Tibial nerve (tissue), 4 donors: ENCODE measurements at regions not wholly inside any gene's neighbourhood (a gene's known extent, or its start where the extent isn't known, plus 50 kb on each side); places are given as distances from the start of the nearest gene placed in this dataset.
"Not testable (repeated sequence)": the region's sequence is repeated elsewhere in the genome, so short reads cannot be mapped to it uniquely, and the experiment has no call there.

Experiments
- DNase-seq, 2 donors: peaks; one replicate each; pipeline ENCODE4 v3.0.0-alpha.2; 2019; ENCODE audit warnings: low spot score in 2 of 2
- H3K27ac ChIP-seq, 4 donors: fragments of 200-600 bp; sonication (generic) in 3 of 4; one replicate each; pipeline ENCODE4 v1.5.1; 2017 to 2019; ENCODE audit warnings: mild to moderate bottlenecking in 1 of 4
- H3K27me3 ChIP-seq, 2 donors: fragments of 200-600 bp; sonication (generic) in 1 of 2; one replicate each; pipeline versions ENCODE4 v1.5.1 to v1.6.0; 2017 to 2019
- H3K36me3 ChIP-seq, 3 donors: fragments of 200-600 bp; sonication (generic); one replicate each; pipeline ENCODE4 v1.5.1; 2018 to 2019
- H3K4me1 ChIP-seq, 4 donors: fragments of 200-600 bp; sonication (generic) in 3 of 4; one replicate each; pipeline ENCODE4 v1.5.1; 2017 to 2019
- H3K4me3 ChIP-seq, 4 donors: fragments of 200-600 bp; sonication (generic) in 3 of 4; one replicate each; pipeline ENCODE4 v1.5.1; 2017 to 2019; ENCODE audit warnings: mild to moderate bottlenecking in 1 of 4, moderate library complexity in 1 of 4
- H3K9me3 ChIP-seq, 4 donors: fragments of 200-600 bp; sonication (generic) in 3 of 4; one replicate each; pipeline ENCODE4 v1.5.1; 2017 to 2019
- EP300 ChIP-seq, 2 donors: sonication (generic); formaldehyde crosslinking; IDR thresholded peaks; one replicate each; pipeline ENCODE4 v1.6.1; 2017; ENCODE audit warnings: antibody characterized with exemption in 2 of 2, mild to moderate bottlenecking in 1 of 2
- POLR2A ChIP-seq, 2 donors: fragments of 450-650 bp; IDR thresholded peaks; one replicate each; pipeline ENCODE4 v1.6.1; 2017; ENCODE audit warnings: antibody characterized with exemption in 2 of 2, mild to moderate bottlenecking in 2 of 2, moderate library complexity in 2 of 2
- WGBS, 2 donors: methylation state at CpG; one replicate each; pipeline ENCODE4 v1.1.5; 2018; 5-methylcytosine and 5-hydroxymethylcytosine counted together
- TF ChIP-seq, protein P1 (sequence below), 5 experiments: fragments of 200-600 bp in 3 of 5; fragments of 450-650 bp in 2 of 5; sonication (generic) in 3 of 5; IDR thresholded peaks; one replicate each; pipeline ENCODE4 v1.5.1; 2016 to 2019; ENCODE audit warnings: antibody characterized with exemption in 5 of 5, mild to moderate bottlenecking in 3 of 5, moderate library complexity in 2 of 5

DNA sequence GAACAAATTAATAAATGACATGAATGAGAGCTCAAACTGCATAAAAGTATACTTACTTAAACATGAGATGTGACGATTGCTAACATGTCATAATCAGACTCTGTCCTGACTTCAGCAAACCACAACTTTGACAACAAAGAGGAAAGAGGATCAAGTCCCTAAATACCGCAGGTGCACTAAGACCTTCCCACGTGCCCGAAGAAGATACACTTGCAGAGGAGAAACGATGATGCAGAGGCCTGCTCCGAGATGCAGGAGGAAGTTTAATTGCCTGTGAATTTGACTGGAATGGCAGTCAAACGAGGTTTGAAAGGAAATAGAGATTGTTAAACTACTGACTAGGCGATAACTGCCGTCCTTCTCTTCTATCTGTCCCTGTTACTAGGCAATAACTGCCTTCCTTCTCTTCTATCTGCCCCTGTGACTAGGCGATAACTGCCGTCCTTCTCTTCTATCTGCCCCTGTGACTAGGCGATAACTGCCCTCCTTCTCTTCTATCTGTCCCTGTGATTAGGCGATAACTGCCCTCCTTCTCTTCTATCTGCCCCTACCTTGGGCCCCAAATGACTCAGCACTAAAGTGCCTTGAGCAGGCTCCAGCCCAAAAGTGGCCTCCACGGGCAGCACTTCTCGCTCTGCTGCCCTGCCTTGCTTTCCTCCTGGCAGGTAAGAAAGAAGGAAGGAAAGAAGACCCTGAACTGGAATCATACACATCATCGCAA lies 2226.0 kb upstream of the DEFB115 start:
- not testable (repeated sequence) for DNase-seq, H3K27me3 ChIP-seq, H3K27ac ChIP-seq, H3K4me3 ChIP-seq, H3K36me3 ChIP-seq, H3K9me3 ChIP-seq, H3K4me1 ChIP-seq
- WGBS, 2 donors, result 77 to 78% methylated on average over 16 of the region's 16 CpGs

DNA sequence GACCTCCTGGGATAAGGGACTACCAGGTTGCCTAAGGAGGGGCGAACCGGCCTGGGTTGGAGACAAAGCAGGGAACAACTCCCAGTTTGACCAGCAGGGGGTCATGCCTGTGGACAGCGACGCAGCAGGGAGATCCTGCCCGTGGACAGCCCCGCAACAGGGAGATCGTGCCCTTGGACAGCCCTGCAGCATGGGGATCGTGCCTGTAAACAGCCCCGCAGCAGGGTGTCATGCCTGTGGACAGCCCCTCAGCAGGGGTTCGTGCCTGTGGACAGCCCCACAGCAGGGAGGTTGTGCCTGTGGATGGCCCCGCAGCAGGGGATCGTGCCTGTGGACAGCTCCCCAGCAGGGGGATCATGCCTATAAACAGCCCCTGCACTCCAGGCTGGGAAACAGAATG lies 2213.2 kb upstream of the DEFB115 start:
- not testable (repeated sequence) for H3K27ac ChIP-seq, H3K4me3 ChIP-seq, H3K36me3 ChIP-seq, DNase-seq, H3K4me1 ChIP-seq, H3K9me3 ChIP-seq, H3K27me3 ChIP-seq
- WGBS, 2 donors, result 77 to 79% methylated on average over 11 to 12 of the region's 12 CpGs

DNA sequence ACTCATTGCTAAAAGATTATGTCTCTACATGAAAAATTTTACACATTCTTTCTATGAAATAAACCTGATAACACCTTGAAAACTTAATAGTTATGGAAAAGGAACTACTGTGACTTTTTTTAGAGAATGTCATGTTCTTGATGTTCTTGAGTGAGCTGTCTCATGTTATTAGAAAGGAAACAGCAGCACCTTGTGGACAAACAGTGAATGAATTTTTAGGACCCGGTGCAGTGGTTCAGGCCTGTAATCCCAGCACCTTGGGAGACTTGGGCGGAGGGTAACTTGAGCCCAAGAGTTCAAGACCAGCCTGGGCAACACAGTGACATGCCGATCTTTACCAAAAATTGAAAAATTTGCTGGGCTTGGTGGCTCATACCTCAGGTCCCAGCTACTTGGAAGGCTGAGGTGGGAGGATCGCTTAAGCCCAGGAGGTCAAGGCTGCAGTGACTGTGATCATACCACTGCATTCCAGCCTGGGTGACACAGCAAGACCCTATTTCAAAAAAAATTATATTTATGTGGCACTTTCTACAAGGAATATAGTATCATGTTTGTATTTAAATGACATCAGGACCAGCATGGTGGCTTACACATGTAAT lies 2207.4 kb upstream of the DEFB115 start:
- not testable (repeated sequence) for H3K27ac ChIP-seq, H3K36me3 ChIP-seq, H3K4me1 ChIP-seq, H3K9me3 ChIP-seq, H3K4me3 ChIP-seq, H3K27me3 ChIP-seq, DNase-seq
- WGBS, 2 donors, result 68 to 71% methylated on average over 4 of the region's 4 CpGs

DNA sequence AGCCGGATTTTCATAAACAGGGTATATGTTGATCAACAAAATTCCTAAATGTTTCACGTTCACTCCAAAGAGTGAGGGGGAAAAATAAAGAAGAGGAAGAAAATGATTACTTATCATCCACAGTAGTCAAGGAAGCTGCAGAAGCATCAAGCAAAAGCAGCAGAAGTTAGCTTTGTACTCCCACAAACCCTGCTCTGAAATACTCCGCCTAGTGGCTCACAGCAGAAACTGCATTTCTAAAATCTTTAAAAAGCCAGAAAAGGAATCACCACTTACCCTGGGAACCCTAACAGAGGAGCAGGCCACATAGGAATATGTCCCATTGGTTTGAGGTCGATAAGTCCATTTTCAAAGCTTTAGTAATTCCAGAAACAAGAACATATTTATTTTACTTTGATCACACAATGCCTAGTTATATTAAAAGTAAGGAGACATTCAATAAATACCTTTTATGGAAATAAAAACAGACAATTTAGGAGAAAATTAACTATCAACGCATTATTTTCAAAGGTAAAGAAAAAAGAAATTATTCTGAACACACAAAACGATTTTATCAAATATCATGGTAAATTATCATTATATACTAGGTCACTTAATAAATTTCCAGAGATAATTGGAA lies 2199.5 kb upstream of the DEFB115 start:
- H3K4me1 ChIP-seq, H3K4me3 ChIP-seq, H3K27ac ChIP-seq, H3K36me3 ChIP-seq, DNase-seq, H3K27me3 ChIP-seq: not testable (repeated sequence)
- TF ChIP-seq, protein P1, sequence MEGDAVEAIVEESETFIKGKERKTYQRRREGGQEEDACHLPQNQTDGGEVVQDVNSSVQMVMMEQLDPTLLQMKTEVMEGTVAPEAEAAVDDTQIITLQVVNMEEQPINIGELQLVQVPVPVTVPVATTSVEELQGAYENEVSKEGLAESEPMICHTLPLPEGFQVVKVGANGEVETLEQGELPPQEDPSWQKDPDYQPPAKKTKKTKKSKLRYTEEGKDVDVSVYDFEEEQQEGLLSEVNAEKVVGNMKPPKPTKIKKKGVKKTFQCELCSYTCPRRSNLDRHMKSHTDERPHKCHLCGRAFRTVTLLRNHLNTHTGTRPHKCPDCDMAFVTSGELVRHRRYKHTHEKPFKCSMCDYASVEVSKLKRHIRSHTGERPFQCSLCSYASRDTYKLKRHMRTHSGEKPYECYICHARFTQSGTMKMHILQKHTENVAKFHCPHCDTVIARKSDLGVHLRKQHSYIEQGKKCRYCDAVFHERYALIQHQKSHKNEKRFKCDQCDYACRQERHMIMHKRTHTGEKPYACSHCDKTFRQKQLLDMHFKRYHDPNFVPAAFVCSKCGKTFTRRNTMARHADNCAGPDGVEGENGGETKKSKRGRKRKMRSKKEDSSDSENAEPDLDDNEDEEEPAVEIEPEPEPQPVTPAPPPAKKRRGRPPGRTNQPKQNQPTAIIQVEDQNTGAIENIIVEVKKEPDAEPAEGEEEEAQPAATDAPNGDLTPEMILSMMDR (IDR thresholded peaks at IDR 0.05), result peak in 1 of 5 experiments; percentile 11
- WGBS, 2 donors, result 31 to 33% methylated on average over 6 of the region's 6 CpGs
- H3K9me3 ChIP-seq, result peaks cover 0 to 11% (median 1%) of the 10 kb centered on the region in 4 donors

DNA sequence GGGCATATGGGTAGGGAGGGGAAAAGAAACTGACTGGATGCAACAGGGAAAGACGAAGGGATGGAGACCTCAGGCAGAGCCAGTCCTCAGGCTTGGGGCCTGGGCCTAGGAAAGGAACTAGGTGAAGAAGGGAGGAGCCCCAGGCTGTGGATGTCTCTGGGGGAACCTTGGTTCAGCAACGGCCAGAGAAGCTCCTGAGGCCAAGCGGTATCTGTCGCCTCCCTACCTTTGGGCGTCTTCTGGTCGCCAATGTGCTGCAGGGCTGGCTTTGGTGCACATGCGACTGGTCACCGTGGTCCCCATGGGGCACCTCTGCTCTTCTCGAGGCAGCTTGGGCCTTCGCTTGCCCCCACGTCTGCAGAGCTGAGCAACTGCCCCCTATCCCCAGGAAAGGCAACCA lies 2195.0 kb upstream of the DEFB115 start:
- H3K4me3 ChIP-seq, H3K36me3 ChIP-seq, H3K4me1 ChIP-seq, H3K27me3 ChIP-seq, H3K27ac ChIP-seq, DNase-seq: not testable (repeated sequence)
- peaks cover 0 to 32% (median 0%) of the 10 kb centered on the region in 4 donors for H3K9me3 ChIP-seq
- 77 to 78% methylated on average over 11 of the region's 11 CpGs for WGBS, 2 donors

DNA sequence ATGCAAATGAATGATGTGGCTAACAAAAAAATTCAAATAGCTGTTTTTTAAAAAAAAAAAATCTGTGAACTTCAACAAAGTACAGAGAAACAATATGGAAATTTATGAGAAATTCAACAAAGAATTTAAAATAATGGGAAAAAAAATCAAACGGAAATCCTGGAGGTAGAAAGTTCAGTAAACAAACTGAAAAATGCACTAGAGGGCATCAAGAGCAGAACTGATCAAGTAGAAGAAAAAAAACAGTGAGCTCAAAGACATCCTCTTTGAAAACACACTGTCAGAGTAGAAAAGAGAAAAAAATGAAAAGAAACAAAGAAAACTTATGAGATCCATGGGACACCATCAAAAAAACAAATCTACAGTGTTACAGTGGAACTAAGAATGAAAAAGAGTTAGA lies 2191.1 kb upstream of the DEFB115 start:
- H3K36me3 ChIP-seq, H3K4me1 ChIP-seq, H3K27ac ChIP-seq, H3K4me3 ChIP-seq, DNase-seq, H3K27me3 ChIP-seq: not testable (repeated sequence)
- H3K9me3 ChIP-seq, result peaks cover 0 to 41% (median 0%) of the 10 kb centered on the region in 4 donors
- 45 to 60% methylated on average over 1 of the region's 1 CpG for WGBS, 2 donors

DNA sequence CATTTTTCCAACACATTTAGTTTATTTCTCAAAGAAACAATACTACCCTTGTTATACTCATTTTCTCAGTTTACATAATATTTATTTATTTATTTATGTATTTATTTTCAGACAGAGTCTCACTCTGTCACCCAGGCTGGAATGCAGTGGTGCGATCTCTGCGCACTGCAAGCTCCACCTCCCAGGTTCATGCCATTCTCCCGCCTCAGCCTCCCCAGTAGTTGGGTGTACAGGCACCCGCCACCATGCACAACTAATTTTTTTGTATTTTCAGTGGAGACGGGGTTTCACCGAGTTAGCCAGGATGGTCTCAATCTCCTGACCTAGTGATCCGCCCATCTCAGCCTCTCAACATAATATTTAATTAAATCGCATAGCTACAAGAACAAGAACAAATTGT lies 2183.8 kb upstream of the DEFB115 start:
- not testable (repeated sequence) for H3K27ac ChIP-seq, DNase-seq, H3K4me1 ChIP-seq, H3K27me3 ChIP-seq, H3K4me3 ChIP-seq, H3K36me3 ChIP-seq
- H3K9me3 ChIP-seq, result peaks cover 0 to 11% (median 0%) of the 10 kb centered on the region in 4 donors
- 78% methylated on average over 8 of the region's 8 CpGs for WGBS, 2 donors

DNA sequence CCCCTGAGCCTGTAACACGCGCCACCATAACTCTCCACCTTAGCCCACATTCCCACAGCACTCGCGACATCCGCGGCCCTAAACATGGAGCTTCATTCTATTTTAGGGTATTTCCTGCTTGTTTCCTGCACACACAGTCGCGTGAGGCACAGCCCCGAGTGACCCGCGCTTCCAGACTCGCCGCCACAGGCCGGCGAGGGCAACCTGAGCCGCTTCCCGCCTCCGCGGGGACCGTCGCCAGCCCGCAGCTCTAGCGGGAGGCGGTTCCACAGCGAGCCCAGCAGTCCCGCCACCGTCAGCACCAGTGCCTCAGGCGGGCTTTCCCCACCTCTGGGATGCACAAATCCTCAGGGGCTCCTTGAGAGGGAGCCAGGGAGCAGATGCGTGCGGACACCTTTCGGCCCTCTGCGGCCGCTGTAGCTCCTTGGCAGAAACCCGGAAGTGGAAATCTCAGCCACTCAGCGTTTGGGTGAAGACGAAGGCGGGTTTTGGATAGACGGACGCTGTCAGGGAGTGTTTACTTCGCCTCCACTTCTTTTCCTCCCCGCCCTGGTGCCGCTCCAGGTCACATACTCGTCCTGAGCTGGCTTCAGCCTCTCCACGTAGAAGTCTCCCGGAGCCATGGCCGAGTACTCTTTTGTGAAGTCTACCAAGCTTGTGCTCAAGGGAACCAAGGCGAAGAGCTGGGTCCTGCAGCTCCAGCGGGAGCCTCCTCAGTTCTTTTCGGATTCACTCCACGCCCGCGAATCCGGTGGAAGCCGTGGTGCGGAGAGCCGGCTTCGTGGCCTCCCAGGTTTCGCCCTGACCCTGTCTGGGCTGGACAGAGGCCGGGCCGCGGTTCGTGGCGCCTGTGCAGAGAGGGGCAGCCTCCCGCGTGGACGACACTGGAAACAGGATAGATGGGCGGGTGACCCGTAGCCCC lies 2177.4 kb upstream of the DEFB115 start:
- Histone ChIP-seq H3K27ac (peak overlapping the region in 1 of 4 donors; percentile 12), H3K36me3 (no peaks in the 10 kb centered on the region), H3K9me3 (peaks cover 0 to 17% (median 0%) of the 10 kb centered on the region in 4 donors), H3K27me3 (no peaks in the 10 kb centered on the region), H3K4me1 (no peaks in the 10 kb centered on the region), H3K4me3 (peak overlapping the region in 1 of 4 donors; percentile 62)
- TF ChIP-seq EP300 (IDR thresholded peaks at IDR 0.05) (no peak), POLR2A (IDR thresholded peaks at IDR 0.05) (no peak)
- TF ChIP-seq, protein P1 (IDR thresholded peaks at IDR 0.05), result no peak
- 44 to 54% methylated on average over 48 to 57 of the region's 68 CpGs for WGBS, 2 donors
- DNase-seq, result peak in 1 of 2 donors; percentile 38

DNA sequence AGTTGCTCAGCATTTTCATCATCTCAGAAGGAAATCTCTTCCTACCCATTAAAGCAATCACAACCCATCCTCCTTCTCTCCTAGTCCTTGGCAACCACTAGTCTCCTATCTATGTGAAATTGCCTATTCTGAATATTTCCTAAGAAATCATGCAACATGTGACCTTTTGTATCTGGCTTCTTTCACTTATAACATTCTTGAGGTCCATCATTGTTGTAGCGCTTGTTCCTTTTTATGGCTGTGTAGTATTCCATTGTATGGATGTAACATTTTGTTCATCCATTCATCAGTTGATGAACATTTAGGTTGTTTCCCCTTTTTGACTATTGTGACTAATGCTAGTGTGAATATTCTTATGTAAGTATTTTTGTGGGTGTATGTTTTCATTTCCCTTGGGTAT lies 2175.8 kb upstream of the DEFB115 start:
- H3K4me1 ChIP-seq, DNase-seq, H3K27me3 ChIP-seq, H3K4me3 ChIP-seq, H3K36me3 ChIP-seq, H3K27ac ChIP-seq: not testable (repeated sequence)
- WGBS, 2 donors, result 0% methylated on average over 1 of the region's 1 CpG
- H3K9me3 ChIP-seq, result peaks cover 0 to 17% (median 0%) of the 10 kb centered on the region in 4 donors
